GM19372 (cell line): ENCODE measurements at regions not wholly inside any gene's neighbourhood (a gene's known extent, or its start where the extent isn't known, plus 50 kb on each side); places are given as distances from the start of the nearest gene placed in this dataset.
"Not testable (repeated sequence)": the region's sequence is repeated elsewhere in the genome, so short reads cannot be mapped to it uniquely, and the experiment has no call there.

Experiments used
- ATAC-seq: cut with Tn5 transposase; IDR thresholded peaks from one replicate; pipeline ENCODE4 v1.9.1; 2021; ENCODE audit warnings: mild to moderate bottlenecking, low read depth, moderate library complexity; ENCODE audit not compliant: unreplicated experiment

DNA sequence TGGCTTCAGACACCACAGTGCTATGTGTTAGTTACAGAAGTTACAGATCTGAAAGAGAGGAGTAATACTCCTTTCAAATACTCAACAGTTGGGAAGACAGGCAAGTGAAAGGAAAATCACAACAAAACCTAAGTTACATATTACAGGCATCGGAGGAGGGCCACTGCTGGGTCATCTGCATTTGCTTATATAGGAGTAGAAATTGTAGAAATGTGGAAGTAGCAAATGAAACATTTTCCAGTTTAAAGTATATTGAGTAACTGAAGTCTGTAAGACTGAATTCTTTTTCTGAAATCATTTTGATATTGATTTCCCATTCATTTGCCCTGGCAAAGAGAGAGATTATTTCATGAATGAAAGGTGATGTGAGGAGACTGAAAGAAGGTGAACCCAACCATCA, 201.7 kb downstream of the SPRY1 start:
- ATAC-seq = no peak

DNA sequence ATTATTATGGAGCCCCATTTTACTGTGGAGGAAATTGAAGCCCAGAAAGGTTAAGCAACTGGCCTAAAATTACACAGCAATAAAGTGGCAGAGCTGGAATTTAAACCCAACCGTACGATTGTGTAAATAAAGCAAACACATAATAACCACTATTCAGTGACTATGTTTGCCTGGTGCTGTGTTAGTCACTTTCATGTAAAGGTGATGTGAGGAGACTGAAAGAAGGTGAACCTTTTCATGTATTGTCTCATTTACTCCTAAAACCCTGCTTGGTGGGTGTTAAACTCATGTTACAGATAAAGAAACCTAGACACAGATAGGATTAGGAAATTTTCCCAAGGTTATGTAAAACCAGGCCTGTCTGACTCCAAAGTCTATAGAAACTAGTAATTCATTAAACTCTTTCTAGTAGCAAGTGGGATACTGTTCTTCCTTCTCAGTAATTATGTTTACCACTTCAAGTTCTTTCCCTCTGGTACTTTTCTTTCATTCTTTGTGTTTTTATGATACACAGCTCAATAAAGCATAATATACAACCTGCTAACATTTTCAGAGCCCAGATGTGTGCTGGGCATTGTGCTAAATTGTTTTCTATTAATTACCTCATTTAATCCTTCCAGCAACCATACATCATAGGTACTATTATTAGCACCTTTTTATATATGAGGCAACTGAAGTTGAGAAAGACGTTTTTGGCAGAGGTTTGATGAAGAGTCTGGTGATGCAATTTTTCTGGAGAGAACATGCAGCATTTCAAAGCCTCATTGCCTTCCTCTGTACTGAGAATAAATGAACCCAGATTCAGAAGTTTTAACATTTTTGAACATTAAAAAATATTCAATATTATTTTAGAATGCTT, 202.7 kb downstream of the SPRY1 start:
- ATAC-seq = peak; percentile 9

DNA sequence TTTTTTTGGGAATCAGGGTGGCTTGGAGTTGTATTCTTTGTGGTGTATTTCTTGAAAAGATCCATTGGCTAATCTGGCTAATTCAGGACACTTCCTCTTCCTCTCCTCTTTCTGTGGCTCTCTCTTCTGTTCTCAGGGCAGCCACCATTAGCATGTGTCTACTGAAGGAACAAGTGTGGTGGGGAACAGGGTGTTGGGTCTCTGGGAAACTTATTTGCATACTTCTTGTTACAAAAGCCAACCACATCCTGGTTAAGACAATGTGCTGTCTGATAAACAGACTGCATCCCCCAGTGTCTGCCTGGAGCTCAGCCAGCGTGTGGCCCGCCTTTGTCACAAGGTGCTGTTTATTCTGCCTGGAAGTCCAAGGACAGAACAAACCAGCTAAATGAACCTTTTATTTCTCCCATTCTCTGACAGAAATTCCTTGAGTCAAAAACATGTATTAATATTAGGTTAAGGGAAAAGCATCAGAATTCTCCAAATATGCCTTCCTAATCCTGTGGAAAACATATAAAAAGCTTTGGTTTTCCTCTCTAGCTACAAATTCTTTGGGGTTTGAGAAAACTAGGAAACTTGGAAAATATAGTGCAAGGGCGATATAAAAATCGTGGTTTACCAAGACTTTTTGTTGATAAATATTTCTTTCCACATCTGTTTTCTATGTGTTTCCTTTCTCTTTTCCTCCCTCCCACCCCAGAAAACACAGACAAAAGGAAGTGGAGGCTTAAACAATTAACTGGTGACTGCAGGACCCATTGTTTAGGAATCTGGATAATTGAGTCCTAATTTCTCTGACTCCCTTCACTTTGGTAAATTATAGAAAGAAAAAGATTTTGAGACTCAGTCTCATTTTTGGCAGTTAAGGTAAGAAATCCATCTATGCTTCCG, 203.6 kb downstream of the SPRY1 start:
- ATAC-seq = peak; percentile 100

DNA sequence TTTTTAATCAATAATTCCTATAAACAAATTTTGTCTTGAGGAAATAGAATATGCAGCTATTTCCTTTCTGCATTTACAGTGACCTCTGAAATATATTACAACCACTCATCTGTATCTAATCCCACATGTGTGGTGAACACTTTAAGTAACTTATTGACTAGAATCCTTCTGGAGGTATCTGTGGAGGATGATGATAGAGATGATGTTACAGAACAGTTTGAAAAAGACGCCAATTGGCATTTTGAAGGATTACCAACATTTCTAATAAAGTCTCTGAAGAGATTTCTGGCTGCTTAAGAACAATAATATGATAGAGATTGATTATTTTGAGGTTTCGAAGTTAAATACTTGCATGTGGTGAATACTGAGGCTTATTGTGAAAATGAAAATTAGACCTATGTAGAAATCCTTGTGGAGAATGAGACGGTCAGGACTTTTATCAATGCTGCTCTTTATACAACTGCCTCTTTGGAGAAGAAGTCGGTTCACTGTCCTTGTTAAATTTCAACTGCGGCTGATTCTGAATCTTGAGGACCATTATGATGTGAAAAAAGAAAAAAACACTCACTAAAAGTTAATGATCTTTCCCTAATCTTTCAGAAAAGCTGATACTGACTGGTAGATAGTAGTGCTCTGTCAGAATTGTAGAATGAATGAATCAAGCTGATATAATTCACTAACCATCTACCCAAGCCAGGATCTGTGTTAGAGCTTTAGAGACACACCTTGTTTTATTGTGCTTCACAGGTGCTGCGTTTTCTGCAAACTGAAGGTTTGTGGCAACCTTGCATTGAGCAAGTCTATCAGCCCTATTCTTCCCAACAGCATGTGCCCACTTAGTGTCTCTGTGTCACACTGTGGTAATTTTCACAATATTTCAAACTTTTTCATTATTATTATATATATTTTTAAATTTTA, 204.7 kb downstream of the SPRY1 start:
- no peak for ATAC-seq

DNA sequence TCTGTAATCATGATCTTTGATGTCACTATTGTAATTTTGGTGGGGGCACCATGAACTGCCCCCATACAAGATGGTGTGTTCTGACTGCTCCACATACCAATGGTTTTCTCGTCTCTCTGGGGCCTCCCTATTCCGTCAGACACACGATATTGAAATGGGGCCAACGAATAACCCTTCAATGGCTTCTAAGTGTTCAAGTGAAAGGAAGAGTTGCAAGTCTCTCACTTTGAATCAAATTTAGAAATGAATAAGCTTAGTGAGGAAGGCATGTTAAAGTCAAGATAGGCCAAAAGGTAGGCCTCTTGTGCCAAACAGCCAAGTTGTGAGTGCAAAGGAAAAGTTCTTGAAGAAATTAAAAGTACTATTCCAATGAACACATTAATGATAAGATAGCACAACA, 205.4 kb downstream of the SPRY1 start:
- no peak for ATAC-seq

DNA sequence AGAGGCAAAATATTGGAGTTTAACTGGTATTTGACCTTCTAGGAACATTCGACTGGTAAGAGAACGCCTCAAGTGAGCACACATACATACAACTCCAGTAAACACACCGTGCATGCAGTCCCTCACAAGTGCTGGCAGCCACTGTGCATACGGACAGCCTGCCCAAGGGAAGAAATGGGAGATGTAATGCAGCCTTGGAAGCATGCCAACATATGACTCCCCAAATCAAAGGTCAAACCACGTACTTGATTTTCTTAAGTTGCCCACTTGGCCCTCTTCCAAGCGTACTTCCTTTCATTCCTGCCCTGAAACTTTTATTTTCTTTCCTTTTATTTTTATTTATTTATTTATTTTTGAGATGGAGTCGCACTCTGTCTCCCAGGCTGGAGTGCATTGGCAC, 206.6 kb downstream of the SPRY1 start:
- no peak for ATAC-seq

DNA sequence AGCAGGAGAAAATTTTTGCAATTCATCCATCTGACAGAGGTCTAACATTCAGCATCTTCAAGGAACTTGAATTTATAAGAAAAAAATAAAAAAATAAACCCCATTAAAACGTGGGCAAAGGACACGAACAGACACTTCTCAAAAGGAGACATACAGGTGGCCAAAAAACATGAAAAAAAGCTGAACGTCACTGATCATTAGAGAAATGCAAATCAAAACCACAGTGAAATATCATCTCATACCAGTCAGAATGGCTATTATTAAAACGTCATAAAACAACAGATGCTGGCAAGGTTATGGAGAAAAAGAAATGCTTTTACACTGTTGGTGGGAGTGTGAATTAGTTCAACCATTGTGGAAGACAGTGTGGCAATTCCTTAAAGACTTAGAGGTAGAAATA, 209.2 kb downstream of the SPRY1 start:
- not testable (repeated sequence) for ATAC-seq

DNA sequence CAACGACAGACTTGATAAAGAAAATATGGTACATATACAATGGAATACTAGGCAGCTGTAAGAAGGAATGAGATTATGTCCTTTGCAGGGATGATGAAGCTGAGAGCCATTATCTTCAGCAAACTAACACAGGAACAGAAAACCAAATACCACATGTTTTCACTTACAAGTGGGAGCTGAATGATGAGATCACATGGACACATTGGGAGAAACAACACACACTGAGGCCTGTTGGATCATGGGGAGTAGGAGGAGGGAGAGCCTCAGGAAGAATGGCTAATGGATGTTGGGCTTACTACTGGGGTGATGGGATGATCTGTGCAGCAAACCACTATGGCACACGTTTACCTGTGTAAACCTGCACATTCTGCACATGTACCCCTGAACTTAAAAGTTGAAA, 209.7 kb downstream of the SPRY1 start:
- ATAC-seq = no peak

DNA sequence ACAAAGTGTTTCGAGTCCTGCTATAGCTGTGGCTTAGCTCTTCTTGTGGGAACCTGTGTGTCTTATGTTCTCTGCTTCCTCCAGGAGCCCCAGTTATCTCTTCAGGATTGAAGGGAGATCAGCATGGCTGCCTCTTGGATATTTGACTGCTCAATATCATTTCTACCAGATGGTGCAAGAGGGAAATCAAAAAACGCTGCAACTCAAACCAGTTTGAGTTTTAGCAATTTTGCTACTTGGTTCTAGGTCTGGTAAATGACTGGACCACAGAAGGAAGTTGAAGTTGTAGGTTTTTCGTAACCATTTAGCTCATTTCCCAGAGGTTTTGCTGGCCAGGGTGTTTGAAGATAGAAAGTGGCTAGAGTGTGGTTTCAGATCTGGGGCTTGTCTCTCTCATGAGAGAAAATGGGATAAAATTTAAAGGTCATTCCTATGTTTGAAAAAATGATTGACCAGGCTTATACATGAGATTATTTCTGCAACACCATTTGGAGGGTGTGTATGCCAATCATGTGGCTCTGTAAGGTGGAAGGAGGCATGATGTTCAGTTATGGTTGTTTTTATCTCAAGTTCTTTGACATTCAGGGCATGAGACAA, 210.4 kb downstream of the SPRY1 start:
- peak; percentile 78 for ATAC-seq

DNA sequence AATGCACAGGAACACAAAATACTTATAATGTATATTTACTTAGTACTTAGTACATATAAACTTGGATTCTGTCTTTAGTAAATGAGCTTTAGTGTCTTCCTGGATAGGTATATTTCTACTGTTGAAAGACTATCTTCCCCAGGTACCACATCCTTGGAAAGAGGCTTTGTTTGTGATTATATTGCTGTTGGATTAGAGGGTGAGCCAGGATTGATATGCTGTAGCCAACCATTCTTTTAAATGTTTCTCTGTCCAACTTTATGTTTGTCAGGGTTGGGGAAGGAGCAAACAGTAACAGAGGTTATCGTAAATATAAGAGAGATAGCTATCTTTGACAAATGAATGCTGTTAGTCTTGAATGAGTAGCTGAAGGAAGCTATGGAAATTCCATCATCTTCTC, 213.2 kb downstream of the SPRY1 start:
- no peak for ATAC-seq

DNA sequence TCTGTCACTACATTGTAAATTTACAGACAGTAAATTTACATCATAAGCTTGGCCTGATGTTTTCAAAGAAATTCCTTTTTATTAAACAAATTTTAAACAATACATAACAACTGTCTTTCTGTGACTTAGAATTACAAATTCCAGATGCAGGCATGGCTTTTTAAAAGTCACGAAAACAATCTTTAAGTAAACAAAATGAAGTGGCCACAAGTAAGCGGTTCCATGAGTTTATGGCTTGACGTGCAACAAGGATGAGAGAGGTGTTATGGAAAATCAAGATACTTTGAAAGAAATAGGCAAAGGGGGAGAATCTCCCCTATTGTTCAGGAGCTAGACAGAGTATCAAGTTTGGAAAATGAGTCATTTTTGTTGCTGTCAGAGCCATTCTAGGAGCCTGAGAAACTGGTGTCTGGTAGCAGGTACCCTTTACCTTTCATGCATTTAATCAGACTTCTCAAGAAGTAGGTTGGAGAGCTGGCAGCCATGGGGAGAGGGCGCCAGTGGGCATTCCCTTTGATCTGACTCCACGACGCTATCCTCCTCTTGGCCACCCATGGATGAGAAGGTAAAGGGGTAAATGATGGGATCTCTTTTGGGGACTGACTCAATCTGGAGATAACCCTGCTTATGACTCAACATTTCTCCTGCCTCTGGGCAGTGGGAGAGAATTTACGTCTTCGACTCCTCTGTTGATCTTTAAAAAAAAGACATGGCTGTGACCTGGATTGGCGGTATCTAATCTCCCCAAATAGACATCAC, 217.2 kb downstream of the SPRY1 start:
- no peak for ATAC-seq

DNA sequence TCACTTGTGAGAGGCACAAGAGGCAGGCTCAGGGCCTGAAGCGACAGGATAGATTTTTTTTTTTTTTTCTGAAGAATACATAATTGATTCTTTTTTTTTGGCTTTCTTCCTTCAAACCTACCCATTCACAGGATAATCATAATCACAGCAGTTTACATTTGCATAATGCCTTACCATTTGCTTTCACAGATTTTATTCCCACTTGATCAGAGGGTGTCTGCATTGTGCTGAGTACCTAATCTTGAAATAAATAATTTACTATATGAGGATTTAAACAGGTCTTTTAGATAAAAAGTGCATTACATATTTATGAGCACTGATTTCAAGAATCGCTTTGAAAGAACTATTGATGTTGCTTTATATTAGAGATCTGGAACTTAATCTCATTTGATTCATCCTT, 219.3 kb downstream of the SPRY1 start:
- no peak for ATAC-seq

DNA sequence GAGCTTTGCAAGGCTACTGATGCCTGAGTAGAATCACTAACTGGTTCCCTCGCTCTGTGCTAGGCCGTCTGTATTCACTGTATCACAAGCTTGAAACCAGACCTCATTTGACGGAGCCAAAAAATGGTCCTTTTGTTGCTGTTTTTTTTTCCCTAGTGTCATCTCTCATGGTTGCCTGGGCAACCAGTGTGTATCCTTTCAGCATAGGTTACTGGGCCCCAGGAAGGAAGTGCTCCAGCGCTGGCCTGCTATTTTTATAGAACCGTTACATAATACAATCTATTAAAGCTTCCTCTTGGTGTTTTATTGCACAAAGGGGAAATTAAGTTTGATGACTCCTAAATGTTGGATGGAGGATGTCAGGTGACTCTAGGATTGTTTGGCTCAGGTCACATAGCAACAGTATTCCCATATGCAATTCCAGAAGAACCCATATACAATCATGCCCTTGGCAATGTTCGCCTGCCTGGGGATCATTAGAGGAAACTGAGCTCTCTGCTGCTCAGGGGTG, 220.4 kb downstream of the SPRY1 start:
- ATAC-seq = no peak

DNA sequence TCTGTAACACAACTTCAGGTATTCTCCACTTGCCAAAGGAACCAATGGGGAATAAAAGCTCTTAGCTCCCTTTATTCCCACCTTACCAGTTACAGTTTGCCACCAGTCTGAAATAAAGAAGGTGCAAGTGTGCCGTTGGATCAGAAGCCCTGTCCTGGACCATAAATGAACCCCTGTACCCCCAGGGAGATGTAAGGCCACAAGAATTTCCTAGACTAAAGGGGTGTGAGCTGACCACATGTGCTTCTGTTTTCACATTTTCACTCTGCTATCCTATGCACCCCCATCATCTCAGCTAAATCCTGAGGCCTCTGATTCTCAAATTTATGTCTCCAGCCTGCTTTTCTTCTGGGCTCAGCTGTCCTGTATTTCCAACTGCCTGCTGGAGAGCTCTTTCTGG, 221.2 kb downstream of the SPRY1 start:
- no peak for ATAC-seq

DNA sequence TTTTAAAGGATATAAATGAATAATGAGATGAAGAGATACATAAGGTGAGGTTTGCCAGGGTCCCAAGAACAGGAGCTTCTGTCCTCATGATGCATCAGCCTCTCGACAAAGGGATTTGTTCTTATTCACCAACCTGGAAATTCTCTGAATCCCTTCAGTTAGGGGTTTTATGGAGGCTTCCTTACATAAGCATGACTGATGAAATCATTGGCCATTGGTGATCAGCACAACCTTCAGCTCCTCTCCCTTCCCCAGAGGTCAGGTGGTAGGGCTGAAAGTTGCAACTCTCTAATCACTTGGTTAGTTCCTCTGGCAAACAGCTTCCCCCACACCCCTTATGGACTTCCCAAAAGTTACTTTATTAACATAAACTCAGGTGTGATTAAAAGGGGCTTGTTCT, 222.0 kb downstream of the SPRY1 start:
- no peak for ATAC-seq

DNA sequence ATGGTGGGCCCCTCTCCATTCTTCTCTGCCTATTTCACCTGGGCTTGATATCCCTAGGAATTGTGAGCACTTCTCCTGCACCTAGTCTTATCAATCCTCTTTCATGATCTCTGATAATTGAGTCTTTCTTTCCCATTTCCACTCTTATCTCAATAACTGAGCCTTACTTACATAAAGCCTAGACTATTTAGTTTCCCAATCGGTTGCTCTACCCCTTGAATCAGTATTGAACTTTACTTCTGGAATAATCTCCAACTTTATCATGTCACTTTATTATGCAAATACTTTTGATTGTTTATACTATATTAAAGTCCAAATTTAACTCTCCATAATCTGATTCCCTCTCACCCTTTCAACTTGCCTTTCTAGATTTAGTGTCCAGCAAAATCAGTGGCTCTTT, 222.7 kb downstream of the SPRY1 start:
- ATAC-seq = no peak

DNA sequence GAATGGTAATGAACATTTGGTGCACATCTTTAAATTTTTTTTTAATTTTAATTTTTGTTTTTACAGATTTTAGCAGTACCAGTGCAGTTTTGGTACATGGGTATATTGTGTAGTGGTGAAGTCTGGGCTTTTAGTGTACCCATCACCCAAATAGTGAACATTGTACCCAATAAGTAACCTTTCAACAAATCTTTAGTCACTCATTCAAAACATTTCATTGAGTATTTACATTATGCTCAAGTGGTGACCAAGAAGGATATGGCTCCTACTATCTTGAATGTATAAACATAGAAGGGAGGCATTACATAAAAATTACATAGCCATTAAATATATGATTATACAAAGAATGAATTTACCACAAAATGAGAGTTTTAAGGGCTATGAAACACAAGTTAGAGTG, 223.3 kb downstream of the SPRY1 start:
- no peak for ATAC-seq

DNA sequence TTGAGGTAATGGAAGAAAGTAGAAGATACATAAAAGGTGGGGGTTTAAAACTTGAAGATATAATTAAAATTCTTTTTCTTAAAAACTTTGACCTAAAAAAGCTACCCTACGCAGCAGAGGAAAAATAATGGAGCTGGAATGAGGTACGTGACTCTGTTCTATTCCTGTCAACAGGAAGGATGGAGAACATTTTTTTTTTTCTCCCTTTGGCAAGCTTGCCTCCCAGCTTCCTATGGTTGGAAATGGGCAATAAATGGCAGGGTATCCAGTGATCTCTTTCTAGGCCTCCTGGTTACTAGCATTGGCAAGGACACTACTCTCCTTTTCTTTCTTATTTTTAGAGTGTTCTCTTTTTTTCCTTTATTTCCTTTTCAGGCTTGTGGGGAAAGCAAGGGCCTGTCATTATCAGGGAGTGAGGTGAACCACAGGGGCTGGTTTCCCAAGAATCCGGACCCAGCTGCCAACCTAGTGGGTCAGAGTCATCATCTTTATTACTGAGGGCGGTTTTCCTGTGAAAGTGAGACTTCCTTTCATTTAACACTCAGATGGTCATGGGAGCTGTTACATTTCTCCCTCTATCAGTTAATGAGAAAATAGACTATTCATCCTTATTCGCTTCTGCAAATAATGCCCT, 224.6 kb downstream of the SPRY1 start:
- no peak for ATAC-seq

DNA sequence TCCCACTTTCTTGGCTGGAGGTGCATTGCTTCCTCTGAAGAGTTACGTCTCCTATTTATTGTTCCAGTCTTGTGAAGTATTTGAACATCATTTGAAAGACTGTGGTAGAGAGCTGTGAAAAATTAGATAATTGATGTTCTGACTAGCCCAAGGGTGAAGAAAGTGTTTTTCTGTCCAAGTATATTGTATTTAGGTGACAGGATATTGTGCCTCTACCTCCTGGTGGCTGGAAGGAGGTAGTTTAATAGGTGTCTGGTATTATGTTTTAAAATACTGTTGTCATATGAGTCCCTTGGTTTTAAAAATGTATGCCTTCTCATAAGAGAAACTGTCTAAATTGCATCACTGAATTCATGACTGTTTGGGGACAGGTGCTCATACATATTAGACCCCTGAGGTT, 226.0 kb downstream of the SPRY1 start:
- ATAC-seq = no peak
